ENCODE measurements at regions not wholly inside any gene's neighbourhood (a gene's known extent, or its start where the extent isn't known, plus 50 kb on each side); places are given as distances from the start of the nearest gene placed in this dataset.

GRCh38 chr4:12747154-12747553 lies 737.0 kb downstream of the RAB28 start:
- TF ChIP-seq, protein P1, sequence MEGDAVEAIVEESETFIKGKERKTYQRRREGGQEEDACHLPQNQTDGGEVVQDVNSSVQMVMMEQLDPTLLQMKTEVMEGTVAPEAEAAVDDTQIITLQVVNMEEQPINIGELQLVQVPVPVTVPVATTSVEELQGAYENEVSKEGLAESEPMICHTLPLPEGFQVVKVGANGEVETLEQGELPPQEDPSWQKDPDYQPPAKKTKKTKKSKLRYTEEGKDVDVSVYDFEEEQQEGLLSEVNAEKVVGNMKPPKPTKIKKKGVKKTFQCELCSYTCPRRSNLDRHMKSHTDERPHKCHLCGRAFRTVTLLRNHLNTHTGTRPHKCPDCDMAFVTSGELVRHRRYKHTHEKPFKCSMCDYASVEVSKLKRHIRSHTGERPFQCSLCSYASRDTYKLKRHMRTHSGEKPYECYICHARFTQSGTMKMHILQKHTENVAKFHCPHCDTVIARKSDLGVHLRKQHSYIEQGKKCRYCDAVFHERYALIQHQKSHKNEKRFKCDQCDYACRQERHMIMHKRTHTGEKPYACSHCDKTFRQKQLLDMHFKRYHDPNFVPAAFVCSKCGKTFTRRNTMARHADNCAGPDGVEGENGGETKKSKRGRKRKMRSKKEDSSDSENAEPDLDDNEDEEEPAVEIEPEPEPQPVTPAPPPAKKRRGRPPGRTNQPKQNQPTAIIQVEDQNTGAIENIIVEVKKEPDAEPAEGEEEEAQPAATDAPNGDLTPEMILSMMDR (IDR thresholded peaks at IDR 0.05): no peak
- TF ChIP-seq EZH2 (IDR thresholded peaks at IDR 0.05; ENCODE audit: borderline replicate concordance, insufficient read depth, low read depth, low read length, poor library complexity, severe bottlenecking): no peak

All from B cell (primary cell).